ENCODE measurements at regions not wholly inside any gene's neighbourhood (a gene's known extent, or its start where the extent isn't known, plus 50 kb on each side); places are given as distances from the start of the nearest gene placed in this dataset.

DNA sequence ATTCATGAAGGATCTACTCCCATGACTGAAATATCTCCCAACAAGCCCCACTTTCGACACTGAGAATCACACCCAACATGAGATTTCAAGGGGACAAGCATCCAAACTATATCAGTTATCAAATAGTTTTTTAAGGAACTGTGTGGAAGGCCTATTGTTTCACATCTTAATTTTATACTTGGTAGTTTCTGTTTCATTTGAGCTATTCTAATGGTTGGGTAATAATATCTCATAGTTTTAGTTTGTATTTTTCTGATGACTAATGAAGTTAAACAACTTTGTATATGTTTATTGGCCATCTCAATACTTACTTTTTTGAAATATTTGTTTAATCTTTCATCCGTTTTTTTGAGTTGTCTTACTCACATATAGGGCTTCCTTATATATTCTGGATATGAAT is 135.0 kb downstream of the SCG2 start:
- TF ChIP-seq CHD2 (IDR thresholded peaks at IDR 0.05; ENCODE audit: low read length, partially characterized antibody) (no peak), MAX (IDR thresholded peaks at IDR 0.05) (no peak), POLR2A (IDR thresholded peaks at IDR 0.05; ENCODE audit: low read length) (no peak), RARB (CRISPR knock-in tag; IDR thresholded peaks at IDR 0.05) (no peak), RAD21 (conservative IDR thresholded peaks at IDR 0.05 in 1 of 2, IDR thresholded peaks at IDR 0.05 in 1 of 2) (no peak), NR3C1 (IDR thresholded peaks at IDR 0.05) (no peak), CBX8 (IDR thresholded peaks at IDR 0.05) (no peak), EP300 (IDR thresholded peaks at IDR 0.05) (no peak), FOXS1 (CRISPR knock-in tag; IDR thresholded peaks at IDR 0.05) (no peak)
- TF ChIP-seq, protein P1, sequence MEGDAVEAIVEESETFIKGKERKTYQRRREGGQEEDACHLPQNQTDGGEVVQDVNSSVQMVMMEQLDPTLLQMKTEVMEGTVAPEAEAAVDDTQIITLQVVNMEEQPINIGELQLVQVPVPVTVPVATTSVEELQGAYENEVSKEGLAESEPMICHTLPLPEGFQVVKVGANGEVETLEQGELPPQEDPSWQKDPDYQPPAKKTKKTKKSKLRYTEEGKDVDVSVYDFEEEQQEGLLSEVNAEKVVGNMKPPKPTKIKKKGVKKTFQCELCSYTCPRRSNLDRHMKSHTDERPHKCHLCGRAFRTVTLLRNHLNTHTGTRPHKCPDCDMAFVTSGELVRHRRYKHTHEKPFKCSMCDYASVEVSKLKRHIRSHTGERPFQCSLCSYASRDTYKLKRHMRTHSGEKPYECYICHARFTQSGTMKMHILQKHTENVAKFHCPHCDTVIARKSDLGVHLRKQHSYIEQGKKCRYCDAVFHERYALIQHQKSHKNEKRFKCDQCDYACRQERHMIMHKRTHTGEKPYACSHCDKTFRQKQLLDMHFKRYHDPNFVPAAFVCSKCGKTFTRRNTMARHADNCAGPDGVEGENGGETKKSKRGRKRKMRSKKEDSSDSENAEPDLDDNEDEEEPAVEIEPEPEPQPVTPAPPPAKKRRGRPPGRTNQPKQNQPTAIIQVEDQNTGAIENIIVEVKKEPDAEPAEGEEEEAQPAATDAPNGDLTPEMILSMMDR (IDR thresholded peaks at IDR 0.05) = no peak

Data from A549 (cell line).